ENCODE measurements at regions not wholly inside any gene's neighbourhood (a gene's known extent, or its start where the extent isn't known, plus 50 kb on each side); places are given as distances from the start of the nearest gene placed in this dataset.
"Not testable (repeated sequence)": the region's sequence is repeated elsewhere in the genome, so short reads cannot be mapped to it uniquely, and the experiment has no call there.

DNA sequence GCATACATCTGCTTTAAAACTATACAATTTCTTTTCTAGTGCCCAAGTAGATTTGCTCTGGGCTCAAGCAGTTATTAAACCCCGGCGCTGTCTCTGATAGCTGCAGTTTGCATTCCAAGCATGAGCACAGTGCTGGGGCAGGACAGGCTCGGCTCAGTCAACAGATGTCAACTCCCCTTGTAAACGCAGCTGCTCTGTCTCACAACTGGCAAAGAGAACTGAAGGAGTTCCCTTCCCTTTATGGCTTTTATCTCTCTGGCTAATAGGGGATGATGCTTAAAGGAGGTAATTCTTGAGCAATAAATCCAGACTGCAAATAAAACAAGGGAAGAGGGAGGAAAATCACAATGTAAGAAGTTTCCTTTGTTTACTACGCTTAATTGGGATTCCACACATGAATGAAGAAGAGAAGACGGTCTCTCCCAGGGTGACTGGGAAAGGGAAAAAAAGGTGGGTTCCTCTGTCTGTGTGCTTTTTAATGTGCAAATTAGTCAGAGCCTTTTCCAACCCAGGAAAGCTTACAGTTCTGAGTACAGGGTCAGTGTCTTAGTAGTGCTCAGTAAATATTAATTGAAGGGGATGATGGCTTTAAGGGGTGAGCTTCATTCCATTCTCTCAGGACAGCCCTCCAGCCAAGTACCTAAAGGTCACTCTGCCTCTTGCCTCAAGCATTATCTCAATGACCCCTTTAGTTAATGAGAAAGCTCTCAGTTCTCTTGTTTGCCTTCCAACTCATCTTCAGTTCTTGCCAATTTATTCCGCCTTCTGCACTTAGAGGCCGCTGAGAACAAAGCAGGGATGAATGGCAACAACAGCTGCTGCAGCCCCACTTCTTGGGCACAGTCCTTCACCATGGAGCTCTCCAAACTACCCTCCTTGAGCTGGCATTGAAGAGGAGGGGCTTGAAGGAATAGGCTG, 155.7 kb upstream of the JADE1 start:
- FAIRE-seq = no peak
- no peak for DNase-seq (ENCODE audit: low spot score in 2 of 2)

GRCh38 chr4:128649575-128650205, 159.8 kb upstream of the JADE1 start:
- no peak for DNase-seq (ENCODE audit: low spot score in 2 of 2)
- no peak for FAIRE-seq

GRCh38 chr4:128649161-128649560, 160.3 kb upstream of the JADE1 start:
- no peak for FAIRE-seq
- DNase-seq (ENCODE audit: low spot score in 2 of 2) = no peak

- DNase-seq (ENCODE audit: low spot score in 2 of 2) = no peak
- no peak for FAIRE-seq
Observed at GRCh38 chr4:128648021-128648420, 161.5 kb upstream of the JADE1 start.

- not testable (repeated sequence) for FAIRE-seq; DNase-seq (ENCODE audit: low spot score in 2 of 2)
Observed at GRCh38 chr4:128646893-128647292, 162.6 kb upstream of the JADE1 start.

DNA sequence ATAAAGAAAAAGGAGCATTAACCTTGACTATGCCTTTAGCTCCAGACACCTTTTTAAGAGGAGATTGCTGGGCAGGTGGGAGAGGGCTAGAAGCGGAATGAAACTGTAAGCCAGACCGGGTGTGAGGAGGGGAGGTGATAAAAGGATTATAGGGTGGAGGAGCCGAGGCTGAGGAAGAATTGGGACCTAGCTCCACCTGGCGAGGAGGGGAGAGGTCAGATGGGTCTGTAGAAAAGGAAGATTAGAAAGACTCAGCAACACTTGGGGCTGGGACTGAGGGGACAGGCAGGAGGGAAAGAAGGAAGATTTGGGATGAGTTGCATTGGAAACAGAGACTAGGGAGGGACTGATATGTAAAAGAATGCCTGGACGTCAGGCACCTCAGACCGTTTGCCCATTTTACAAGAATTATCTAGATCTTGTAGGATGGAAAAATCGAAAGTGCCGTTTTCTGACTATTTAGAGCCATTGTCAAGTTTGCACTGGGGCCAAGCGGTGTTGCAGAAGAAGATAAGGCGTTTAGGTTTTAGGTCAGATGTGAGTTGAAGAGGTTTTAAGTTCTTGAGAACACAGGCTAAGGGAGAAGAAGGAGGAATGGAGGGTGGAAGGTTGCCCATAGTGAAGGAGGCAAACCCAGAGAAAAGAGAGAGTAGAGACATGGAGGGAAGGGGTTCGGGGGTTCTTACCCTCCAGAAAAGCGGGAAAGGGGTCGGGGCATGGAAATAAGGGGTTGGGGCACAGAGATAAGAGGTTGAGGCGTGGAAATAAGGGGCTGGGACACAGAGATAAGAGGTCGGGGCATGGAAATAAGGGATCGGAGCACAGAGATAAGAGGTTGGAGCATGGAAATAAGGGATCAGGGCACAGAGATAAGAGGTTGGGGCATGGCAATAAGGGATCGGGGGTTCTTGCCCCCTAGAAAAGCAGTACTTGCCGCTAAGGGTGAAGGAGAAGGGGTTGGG, 164.5 kb upstream of the JADE1 start:
- FAIRE-seq = not testable (repeated sequence)

DNA sequence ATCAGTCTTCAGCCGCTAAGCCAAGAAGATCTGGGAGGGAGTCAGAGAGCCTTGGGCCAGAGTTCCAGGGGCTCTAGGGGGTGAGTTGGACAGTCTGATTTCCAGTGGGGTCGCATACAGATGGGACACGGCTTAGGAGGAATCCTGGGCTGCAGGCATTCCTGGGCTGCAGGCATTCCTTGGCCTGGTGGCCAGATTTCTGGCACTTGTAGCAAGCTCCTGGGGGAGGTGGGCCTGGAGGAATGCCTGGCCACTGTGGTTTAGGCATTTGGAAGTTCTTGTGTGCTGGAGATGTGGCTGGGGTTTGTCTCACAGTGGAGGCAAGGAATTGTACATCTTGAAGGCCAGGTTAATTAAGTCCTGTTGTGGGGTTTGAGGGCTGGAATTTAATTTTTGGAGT, 165.4 kb upstream of the JADE1 start:
- not testable (repeated sequence) for FAIRE-seq

More for the DNA sequence above, 164.5 kb upstream of the JADE1 start:
- not testable (repeated sequence) for DNase-seq (ENCODE audit: low spot score in 2 of 2)

GRCh38 chr4:128641566-128641965, 167.9 kb upstream of the JADE1 start:
- not testable (repeated sequence) for DNase-seq (ENCODE audit: low spot score in 2 of 2); FAIRE-seq

More for the DNA sequence above, 165.4 kb upstream of the JADE1 start:
- not testable (repeated sequence) for DNase-seq (ENCODE audit: low spot score in 2 of 2)

- FAIRE-seq (no peak), DNase-seq (ENCODE audit: low spot score in 2 of 2) (no peak)
Observed at GRCh38 chr4:128639541-128640270, 169.8 kb upstream of the JADE1 start.

DNA sequence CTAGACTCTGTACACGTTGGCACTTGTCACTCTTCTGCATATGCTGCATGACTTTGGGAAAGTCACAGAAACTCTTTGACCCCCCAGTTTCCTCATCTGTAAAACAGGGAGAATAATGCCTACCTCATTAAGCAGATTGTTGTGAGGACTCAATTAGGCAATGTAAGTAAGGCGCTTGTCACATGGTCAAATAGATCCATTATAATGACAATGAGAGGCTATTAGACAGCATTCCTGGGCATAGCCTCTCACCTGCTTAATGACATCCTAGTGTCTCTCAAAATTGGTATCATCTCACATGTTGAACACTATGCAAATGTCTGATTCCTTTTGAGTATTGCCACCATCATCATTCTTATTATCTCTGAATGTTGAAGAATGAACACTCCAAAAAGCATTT, 172.6 kb upstream of the JADE1 start:
- FAIRE-seq (no peak), DNase-seq (ENCODE audit: low spot score in 2 of 2) (no peak)

- DNase-seq (ENCODE audit: low spot score in 2 of 2) = no peak
- FAIRE-seq = no peak
Observed at GRCh38 chr4:128635955-128636560, 173.4 kb upstream of the JADE1 start.

GRCh38 chr4:128635141-128635954, 174.2 kb upstream of the JADE1 start:
- FAIRE-seq (no peak), DNase-seq (ENCODE audit: low spot score in 2 of 2) (peak in 1 of 2 donors; percentile 32)

GRCh38 chr4:128633067-128633466, 176.4 kb upstream of the JADE1 start:
- DNase-seq (ENCODE audit: low spot score in 2 of 2) (no peak), FAIRE-seq (no peak)

DNA sequence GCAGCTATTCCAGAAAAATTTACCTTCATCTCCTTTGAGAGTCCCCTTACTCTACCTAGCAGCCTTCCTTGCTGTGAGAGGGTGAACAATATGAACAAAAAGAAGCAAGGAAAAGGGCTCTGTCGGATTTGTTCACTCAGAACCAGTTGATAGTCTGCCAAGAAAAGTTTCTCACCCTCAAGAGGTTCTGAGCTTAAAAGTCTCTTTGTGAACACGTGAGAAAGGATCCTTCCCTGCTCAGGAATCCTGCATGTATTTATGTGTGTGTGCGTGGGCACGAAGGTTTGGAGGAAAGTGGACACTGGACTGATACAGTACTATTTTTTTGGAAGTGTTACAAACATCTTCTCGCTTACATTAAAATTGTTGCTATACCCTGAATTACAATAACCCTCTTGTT, 178.6 kb upstream of the JADE1 start:
- DNase-seq (ENCODE audit: low spot score in 2 of 2) (no peak), FAIRE-seq (no peak)

DNA sequence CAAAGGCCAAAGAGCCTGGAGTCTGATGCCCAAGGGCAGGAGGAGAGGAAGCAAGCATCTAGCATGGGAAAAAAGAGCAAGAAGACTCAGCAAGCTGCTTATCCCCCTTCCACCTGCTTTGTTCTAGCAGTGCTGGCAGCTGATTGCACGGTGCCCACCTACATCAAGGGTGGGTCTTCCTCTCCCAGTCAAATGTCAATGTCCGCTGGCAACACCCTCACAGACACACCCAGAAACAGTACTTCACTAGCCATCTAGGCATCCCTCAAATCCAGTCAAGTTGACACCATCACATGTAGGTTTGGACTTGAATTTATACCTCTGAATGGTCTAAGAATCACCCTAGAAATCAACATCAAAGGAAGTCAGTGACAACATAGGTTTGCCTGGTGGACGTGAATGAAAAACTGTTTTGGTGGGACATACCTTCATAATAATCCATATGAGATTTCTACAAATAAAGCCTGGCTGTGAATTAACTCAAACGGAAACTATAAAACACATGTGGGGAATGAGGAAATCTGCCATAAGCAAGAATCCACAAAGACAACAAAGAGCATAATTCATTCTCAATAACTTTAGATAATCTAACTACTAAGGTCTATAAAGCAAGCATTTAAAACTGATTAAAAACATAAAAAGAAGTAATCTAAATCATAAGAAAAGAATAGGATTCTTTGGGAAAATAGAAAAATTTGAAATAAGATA, 185.8 kb upstream of the JADE1 start:
- FAIRE-seq = peak; percentile 42
- no peak for DNase-seq (ENCODE audit: low spot score in 2 of 2)

GRCh38 chr4:128620279-128620965, 189.1 kb upstream of the JADE1 start:
- DNase-seq (ENCODE audit: low spot score in 2 of 2); FAIRE-seq: not testable (repeated sequence)

GRCh38 chr4:128615197-128615596, 194.3 kb upstream of the JADE1 start:
- FAIRE-seq = no peak

More at GRCh38 chr4:128615197-128615596, 194.3 kb upstream of the JADE1 start:
- DNase-seq (ENCODE audit: low spot score in 2 of 2) = no peak
